22Rv1 (cell line): ENCODE measurements at regions not wholly inside any gene's neighbourhood (a gene's known extent, or its start where the extent isn't known, plus 50 kb on each side); places are given as distances from the start of the nearest gene placed in this dataset.

Experiments used
- ZFX ChIP-seq: fragments of 450-650 bp; IDR thresholded peaks from 2 replicates; pipeline ENCODE4 v1.6.1; 2017; ENCODE audit warnings: antibody characterized with exemption, borderline replicate concordance
- TF ChIP-seq, protein P1 (sequence below): fragments of 450-650 bp; IDR thresholded peaks from 2 replicates; pipeline ENCODE4 v1.5.1; 2017; ENCODE audit warnings: mild to moderate bottlenecking

DNA sequence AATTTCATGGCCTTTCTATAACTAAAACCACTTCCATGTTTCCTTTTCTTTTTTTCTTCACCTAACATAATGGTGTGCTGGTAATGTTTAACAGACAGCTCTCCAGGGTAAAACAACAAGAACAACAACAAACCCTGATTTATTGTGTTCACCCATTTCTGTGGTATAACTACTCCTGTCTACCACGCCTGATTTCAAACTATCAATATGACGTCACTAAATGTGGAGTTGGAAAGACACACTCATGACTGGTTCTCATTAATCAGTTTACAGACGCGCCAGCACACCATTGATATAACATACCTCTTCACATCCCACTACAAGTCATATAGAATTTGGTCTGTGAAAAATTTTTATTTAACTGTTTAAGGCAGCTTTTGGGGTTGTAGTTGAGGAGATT, 142.9 kb downstream of the ARRDC3 start:
- TF ChIP-seq, protein P1, sequence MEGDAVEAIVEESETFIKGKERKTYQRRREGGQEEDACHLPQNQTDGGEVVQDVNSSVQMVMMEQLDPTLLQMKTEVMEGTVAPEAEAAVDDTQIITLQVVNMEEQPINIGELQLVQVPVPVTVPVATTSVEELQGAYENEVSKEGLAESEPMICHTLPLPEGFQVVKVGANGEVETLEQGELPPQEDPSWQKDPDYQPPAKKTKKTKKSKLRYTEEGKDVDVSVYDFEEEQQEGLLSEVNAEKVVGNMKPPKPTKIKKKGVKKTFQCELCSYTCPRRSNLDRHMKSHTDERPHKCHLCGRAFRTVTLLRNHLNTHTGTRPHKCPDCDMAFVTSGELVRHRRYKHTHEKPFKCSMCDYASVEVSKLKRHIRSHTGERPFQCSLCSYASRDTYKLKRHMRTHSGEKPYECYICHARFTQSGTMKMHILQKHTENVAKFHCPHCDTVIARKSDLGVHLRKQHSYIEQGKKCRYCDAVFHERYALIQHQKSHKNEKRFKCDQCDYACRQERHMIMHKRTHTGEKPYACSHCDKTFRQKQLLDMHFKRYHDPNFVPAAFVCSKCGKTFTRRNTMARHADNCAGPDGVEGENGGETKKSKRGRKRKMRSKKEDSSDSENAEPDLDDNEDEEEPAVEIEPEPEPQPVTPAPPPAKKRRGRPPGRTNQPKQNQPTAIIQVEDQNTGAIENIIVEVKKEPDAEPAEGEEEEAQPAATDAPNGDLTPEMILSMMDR, result no peak
- TF ChIP-seq ZFX, result no peak
